ENCODE measurements at regions not wholly inside any gene's neighbourhood (a gene's known extent, or its start where the extent isn't known, plus 50 kb on each side); places are given as distances from the start of the nearest gene placed in this dataset.

GRCh38 chrX:73903941-73904340 is 51.4 kb upstream of the XIST start:
- H3K9me3 ChIP-seq = peaks cover 0 to 6% of the 10 kb centered on the region in 2 donors
- no peak overlapping the region for H3K4me3 ChIP-seq
- no peak overlapping the region for H3K27ac ChIP-seq
- H3K36me3 ChIP-seq = no peaks in the 10 kb centered on the region
- H3K4me1 ChIP-seq = no peaks in the 10 kb centered on the region
- DNase-seq (ENCODE audit: low spot score) = no peak
- H3K27me3 ChIP-seq = no peaks in the 10 kb centered on the region
- no peak for TF ChIP-seq CTCF (IDR thresholded peaks at IDR 0.05)

MicroRNAs encoded in the stretch of these regions (microRNA counts, 767-probe panel; counts per million panel counts)
- 3,557 to 7,909 counts per million in 2 donors for microRNA hsa-miR-374b-5p
- 0 to 697 counts per million in 2 donors for microRNA hsa-miR-374c-5p
- 3,232 to 5,869 counts per million in 2 donors for microRNA hsa-miR-421

Small RNA genes lying in the stretch of these regions (microRNA-seq; reads per million reads assigned to microRNA genes)
- 0 reads per million in 2 donors for gene MIR374B (ENCODE audit: borderline number of aligned reads in 2 of 2, borderline replicate concordance in 1 of 2)
- gene MIR374C (ENCODE audit: borderline number of aligned reads in 2 of 2, borderline replicate concordance in 1 of 2) = 0 reads per million in 2 donors
- 422 to 703 reads per million in 2 donors for gene MIR421 (ENCODE audit: borderline number of aligned reads in 2 of 2, borderline replicate concordance in 1 of 2)

Measured in right atrium auricular region (tissue), 2 donors.